Upper lobe of left lung (tissue), 6 donors: ENCODE measurements at regions not wholly inside any gene's neighbourhood (a gene's known extent, or its start where the extent isn't known, plus 50 kb on each side); places are given as distances from the start of the nearest gene placed in this dataset.

Experiments used
- ATAC-seq, 2 donors: fragments of 200-7000 bp; cut with Tn5 transposase; one replicate each; pipeline ENCODE4 v1.9.1; 2022; ENCODE audit warnings: mild to moderate bottlenecking in 2 of 2, moderate library complexity in 2 of 2; ENCODE audit not compliant: low FRiP score in 2 of 2
- DNase-seq, 2 donors: peaks; one replicate each; pipeline ENCODE4 v3.0.0-alpha.2; 2019 to 2020
- H3K27ac ChIP-seq, 4 donors: fragments of 200-600 bp; sonication (generic); one replicate each; pipeline ENCODE4 v1.5.1; 2016 to 2019
- H3K27me3 ChIP-seq, 4 donors: fragments of 200-600 bp; sonication (generic); one replicate each; pipeline ENCODE4 v1.5.1; 2017 to 2019
- H3K36me3 ChIP-seq, 4 donors: fragments of 200-600 bp; sonication (generic); one replicate each; pipeline ENCODE4 v1.5.1; 2016 to 2019
- H3K4me1 ChIP-seq, 4 donors: fragments of 200-600 bp; sonication (generic); one replicate each; pipeline ENCODE4 v1.5.1; 2018 to 2019
- H3K4me3 ChIP-seq, 4 donors: fragments of 200-600 bp; sonication (generic); one replicate each; pipeline ENCODE4 v1.5.1; 2017 to 2019; ENCODE audit warnings: mild to moderate bottlenecking in 2 of 4, moderate library complexity in 1 of 4
- H3K9me3 ChIP-seq, 4 donors: fragments of 200-600 bp; sonication (generic); one replicate each; pipeline ENCODE4 v1.5.1; 2018 to 2019
- CTCF ChIP-seq, 6 experiments: fragments of 450-650 bp in 4 of 6; fragments of 200-600 bp in 2 of 6; sonication (generic) in 2 of 6; IDR thresholded peaks; one replicate each; pipeline ENCODE4 v1.5.1; 2016 to 2019; ENCODE audit warnings: antibody characterized with exemption in 6 of 6
- EP300 ChIP-seq, 4 donors: sonication (generic); formaldehyde crosslinking; IDR thresholded peaks; one replicate each; pipeline ENCODE4 v1.5.1; 2017; ENCODE audit warnings: antibody characterized with exemption in 4 of 4, control low read depth in 2 of 4
- POLR2A ChIP-seq, 4 donors: fragments of 450-650 bp; IDR thresholded peaks; one replicate each; pipeline ENCODE4 v1.5.1; 2016 to 2017; ENCODE audit warnings: antibody characterized with exemption in 4 of 4, mild to moderate bottlenecking in 2 of 4
- POLR2AphosphoS5 ChIP-seq, 2 donors: sonication (generic); formaldehyde crosslinking; IDR thresholded peaks; one replicate each; pipeline ENCODE4 v1.5.1; 2017; ENCODE audit warnings: antibody characterized with exemption in 2 of 2
- WGBS, 2 donors: methylation state at CpG; one replicate each; pipeline ENCODE4 v1.1.5; 2017 to 2018; 5-methylcytosine and 5-hydroxymethylcytosine counted together
- donor health status: DM: no; HTN: no; CAD: no; lungs with moderate emphysema.
- donor health status: DM: no; HTN: yes; CAD: no; lungs with severe emphysema.

- no peak for ATAC-seq
- no peaks in the 10 kb centered on the region for H3K4me1 ChIP-seq
- H3K36me3 ChIP-seq, result no peaks in the 10 kb centered on the region
- DNase-seq, result no peak
- no peak for TF ChIP-seq POLR2A (IDR thresholded peaks at IDR 0.05)
- no peak for TF ChIP-seq POLR2AphosphoS5 (IDR thresholded peaks at IDR 0.05)
- TF ChIP-seq EP300 (IDR thresholded peaks at IDR 0.05), result no peak
- TF ChIP-seq CTCF (IDR thresholded peaks at IDR 0.05), result no peak
- no peak overlapping the region for H3K4me3 ChIP-seq
- H3K27me3 ChIP-seq, result no peaks in the 10 kb centered on the region
- H3K9me3 ChIP-seq, result no peaks in the 10 kb centered on the region
- H3K27ac ChIP-seq, result no peak overlapping the region
Observed at GRCh38 chr13:64428196-64428595, 2801.9 kb downstream of the PCDH9 start.

- Histone ChIP-seq H3K4me3 (no peak overlapping the region), H3K9me3 (no peaks in the 10 kb centered on the region), H3K4me1 (no peaks in the 10 kb centered on the region), H3K27ac (no peak overlapping the region), H3K36me3 (no peaks in the 10 kb centered on the region), H3K27me3 (no peaks in the 10 kb centered on the region)
- DNase-seq, result no peak
- 54 to 65% methylated on average over 1 of the region's 1 CpG for WGBS, 2 donors
- TF ChIP-seq POLR2A (IDR thresholded peaks at IDR 0.05) (no peak), CTCF (IDR thresholded peaks at IDR 0.05) (no peak), EP300 (IDR thresholded peaks at IDR 0.05) (no peak), POLR2AphosphoS5 (IDR thresholded peaks at IDR 0.05) (no peak)
- no peak for ATAC-seq
Observed at GRCh38 chr13:64423467-64423866, 2806.7 kb downstream of the PCDH9 start.

- ATAC-seq (no peak), DNase-seq (no peak)
- WGBS, 2 donors, result 75 to 82% methylated on average over 3 of the region's 3 CpGs
- H3K4me3 ChIP-seq, result no peak overlapping the region
- no peaks in the 10 kb centered on the region for H3K9me3 ChIP-seq
- H3K27ac ChIP-seq, result no peak overlapping the region
- H3K27me3 ChIP-seq, result no peaks in the 10 kb centered on the region
- no peaks in the 10 kb centered on the region for H3K36me3 ChIP-seq
- H3K4me1 ChIP-seq, result no peaks in the 10 kb centered on the region
- TF ChIP-seq EP300 (IDR thresholded peaks at IDR 0.05) (no peak), POLR2A (IDR thresholded peaks at IDR 0.05) (no peak)
Observed at GRCh38 chr13:64420181-64420580, 2810.0 kb downstream of the PCDH9 start.

- ATAC-seq (no peak), DNase-seq (no peak)
- 88 to 90% methylated on average over 3 of the region's 3 CpGs for WGBS, 2 donors
- Histone ChIP-seq H3K9me3 (no peaks in the 10 kb centered on the region), H3K27me3 (no peaks in the 10 kb centered on the region), H3K27ac (no peak overlapping the region), H3K36me3 (no peaks in the 10 kb centered on the region), H3K4me1 (no peaks in the 10 kb centered on the region), H3K4me3 (no peak overlapping the region)
- TF ChIP-seq EP300 (IDR thresholded peaks at IDR 0.05), result no peak
- no peak for TF ChIP-seq POLR2AphosphoS5 (IDR thresholded peaks at IDR 0.05)
- TF ChIP-seq CTCF (IDR thresholded peaks at IDR 0.05), result no peak
- no peak for TF ChIP-seq POLR2A (IDR thresholded peaks at IDR 0.05)
Observed at GRCh38 chr13:64417581-64417980, 2812.6 kb downstream of the PCDH9 start.

GRCh38 chr13:64414381-64414780 lies 2815.8 kb downstream of the PCDH9 start:
- Histone ChIP-seq H3K9me3 (no peaks in the 10 kb centered on the region), H3K36me3 (no peaks in the 10 kb centered on the region), H3K27me3 (no peaks in the 10 kb centered on the region), H3K27ac (no peak overlapping the region), H3K4me3 (no peak overlapping the region), H3K4me1 (no peaks in the 10 kb centered on the region)
- DNase-seq (no peak), ATAC-seq (no peak)
- TF ChIP-seq POLR2AphosphoS5 (IDR thresholded peaks at IDR 0.05) (no peak), CTCF (IDR thresholded peaks at IDR 0.05) (no peak), POLR2A (IDR thresholded peaks at IDR 0.05) (no peak), EP300 (IDR thresholded peaks at IDR 0.05) (no peak)
